SU-DHL-6 (cell line): ENCODE measurements at regions not wholly inside any gene's neighbourhood (a gene's known extent, or its start where the extent isn't known, plus 50 kb on each side); places are given as distances from the start of the nearest gene placed in this dataset.

ENCODE experiments used
- CTCF ChIP-seq: fragments of 200-600 bp; sonication (generic); IDR thresholded peaks from one replicate; pipeline ENCODE4 v1.5.1; 2017; ENCODE audit warnings: antibody characterized with exemption, mild to moderate bottlenecking, low read length, moderate library complexity; ENCODE audit not compliant: insufficient read depth, poor library complexity, severe bottlenecking
- EZH2phosphoT487 ChIP-seq: fragments of 200-600 bp; sonication (generic), shearing (Covaris generic); conservative IDR thresholded peaks from 2 replicates; pipeline ENCODE4 v1.6.1; 2018; ENCODE audit warnings: mild to moderate bottlenecking, antibody characterized with exemption, low read length, moderate library complexity, mixed read lengths

GRCh38 chr1:4961935-4962645 lies 307.7 kb downstream of the AJAP1 start:
- TF ChIP-seq EZH2phosphoT487, result no peak
- TF ChIP-seq CTCF, result no peak
